Stomach (tissue), 4 donors: ENCODE measurements at regions not wholly inside any gene's neighbourhood (a gene's known extent, or its start where the extent isn't known, plus 50 kb on each side); places are given as distances from the start of the nearest gene placed in this dataset.

Experiments
- CTCF ChIP-seq, 7 experiments: fragments of 450-650 bp in 4 of 7; fragments of 200-600 bp in 3 of 7; sonication (generic) in 3 of 7; IDR thresholded peaks; one replicate each; pipeline ENCODE4 v1.5.1; 2016 to 2019; ENCODE audit warnings: antibody characterized with exemption in 7 of 7, control low read depth in 2 of 7, mild to moderate bottlenecking in 1 of 7
- EP300 ChIP-seq: sonication (generic); formaldehyde crosslinking; IDR thresholded peaks from one replicate; pipeline ENCODE4 v1.6.1; 2017; ENCODE audit warnings: antibody characterized with exemption
- POLR2A ChIP-seq, 4 donors: fragments of 450-650 bp; IDR thresholded peaks; one replicate each; pipeline ENCODE4 v1.6.1; 2016; ENCODE audit warnings: antibody characterized with exemption in 4 of 4, control low read depth in 2 of 4, mild to moderate bottlenecking in 1 of 4, moderate library complexity in 1 of 4
- POLR2AphosphoS5 ChIP-seq, 3 donors: sonication (generic); formaldehyde crosslinking; IDR thresholded peaks; one replicate each; pipeline ENCODE4 v1.6.1; 2016; ENCODE audit warnings: antibody characterized with exemption in 3 of 3

- no peak for TF ChIP-seq CTCF (IDR thresholded peaks at IDR 0.05)
- TF ChIP-seq EP300, result no peak
- TF ChIP-seq POLR2A (IDR thresholded peaks at IDR 0.05), result no peak
- no peak for TF ChIP-seq POLR2AphosphoS5 (IDR thresholded peaks at IDR 0.05)
Observed at GRCh38 chr4:120617171-120617570, 305.4 kb downstream of the PRDM5 start.
